CD4-positive, alpha-beta memory T cell (primary cell): ENCODE measurements at regions not wholly inside any gene's neighbourhood (a gene's known extent, or its start where the extent isn't known, plus 50 kb on each side); places are given as distances from the start of the nearest gene placed in this dataset.

Experiments
- CTCF ChIA-PET: fragments of 350-600 bp; sonication (Branson Sonifier 250); formaldehyde crosslinking; loops from one replicate; lab custom pipeline; 2021; ENCODE audit warnings: inconsistent platforms; ENCODE audit not compliant: partially characterized antibody; lab: Charles Lee
- POLR2A ChIA-PET: fragments of 350-600 bp; sonication (Branson Sonifier 250); formaldehyde crosslinking; loops from one replicate; lab custom pipeline; 2021; ENCODE audit not compliant: partially characterized antibody; lab: Charles Lee
- DNase-seq, 5 donors: peaks; one replicate each; pipeline versions ENCODE4 v3.0.0 to v3.0.0-alpha.2; 2020 to 2022; ENCODE audit warnings: mixed read lengths in 1 of 5
- H3K27ac ChIP-seq: one replicate; pipeline ENCODE4 v1.7.0; 2013; ENCODE audit warnings: low read depth, low read length
- H3K27me3 ChIP-seq: 2 replicates; pipeline ENCODE4 v1.7.0; 2013; ENCODE audit warnings: mild to moderate bottlenecking, low read length, moderate library complexity; ENCODE audit not compliant: insufficient read depth
- H3K36me3 ChIP-seq: 2 replicates; pipeline ENCODE4 v1.7.0; 2013; ENCODE audit warnings: mild to moderate bottlenecking, low read length, moderate library complexity; ENCODE audit not compliant: insufficient read depth
- H3K4me1 ChIP-seq: 2 replicates; pipeline ENCODE4 v1.7.0; 2013; ENCODE audit warnings: mild to moderate bottlenecking, low read length, moderate library complexity; ENCODE audit not compliant: insufficient read depth
- H3K4me3 ChIP-seq, 2 donors: one replicate each; pipeline ENCODE4 v1.7.0; 2013; ENCODE audit warnings: low read length in 2 of 2, mild to moderate bottlenecking in 1 of 2
- H3K9me3 ChIP-seq, 2 donors: one replicate each; pipeline ENCODE4 v1.7.0; 2013; ENCODE audit warnings: low read length in 2 of 2, control low read depth in 1 of 2; ENCODE audit not compliant: control insufficient read depth in 1 of 2
- H3K27ac Mint-ChIP-seq, 7 donors: one replicate each; pipeline ENCODE4 v1.8.0; 2020 to 2021; ENCODE audit warnings: mixed read lengths in 7 of 7, mild to moderate bottlenecking in 6 of 7, inconsistent platforms in 3 of 7, moderate library complexity in 3 of 7
- H3K27me3 Mint-ChIP-seq, 2 donors: one replicate each; pipeline ENCODE4 v1.8.0; 2020 to 2021; ENCODE audit warnings: mixed read lengths in 2 of 2
- H3K36me3 Mint-ChIP-seq, 2 donors: one replicate each; pipeline ENCODE4 v1.8.0; 2020 to 2021; ENCODE audit warnings: mixed read lengths in 2 of 2, inconsistent platforms in 1 of 2, mild to moderate bottlenecking in 1 of 2
- H3K4me1 Mint-ChIP-seq, 4 donors: one replicate each; pipeline ENCODE4 v1.8.0; 2020 to 2021; ENCODE audit warnings: mixed read lengths in 4 of 4, mild to moderate bottlenecking in 1 of 4
- H3K4me3 Mint-ChIP-seq, 8 donors: one replicate each; pipeline ENCODE4 v1.8.0; 2020 to 2021; ENCODE audit warnings: mixed read lengths in 8 of 8, mild to moderate bottlenecking in 7 of 8, moderate library complexity in 6 of 8, inconsistent platforms in 3 of 8
- H3K9me3 Mint-ChIP-seq, 8 donors: one replicate each; pipeline ENCODE4 v1.8.0; 2020 to 2021; ENCODE audit warnings: mixed read lengths in 8 of 8, mild to moderate bottlenecking in 5 of 8, inconsistent platforms in 3 of 8, moderate library complexity in 1 of 8
- intact Hi-C: fragments of 100-400 bp; cut with micrococcal nuclease; formaldehyde crosslinking; loops from one replicate; pipeline ENCODE4 v1.15.1; 2023

DNA sequence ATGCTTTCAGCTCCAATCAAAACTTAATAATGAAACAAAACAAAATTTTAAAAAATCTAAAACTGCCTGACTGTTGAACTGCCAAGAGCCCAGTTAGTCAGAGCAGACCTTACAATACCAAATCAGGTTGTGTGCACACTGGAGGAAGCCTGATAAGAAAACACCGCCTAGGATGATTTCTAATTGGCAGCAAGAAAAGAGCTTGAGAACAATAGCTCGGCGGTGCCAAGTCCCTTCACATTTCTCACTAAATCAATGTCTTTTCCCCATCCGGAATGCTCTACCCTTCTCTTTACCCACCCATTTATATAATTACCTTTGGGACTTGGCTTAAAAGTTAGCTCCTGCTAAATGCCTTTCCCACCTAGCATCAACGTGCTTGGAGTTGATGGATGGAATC is 256.7 kb downstream of the C12orf75 start:
- Mint-ChIP-seq H3K27ac (no peak overlapping the region), H3K4me1 (no peaks in the 10 kb centered on the region), H3K9me3 (peaks cover 0 to 2% (median 0%) of the 10 kb centered on the region in 8 donors), H3K36me3 (no peaks in the 10 kb centered on the region), H3K4me3 (no peak overlapping the region), H3K27me3 (peaks cover 2 to 3% of the 10 kb centered on the region in 2 donors)
- H3K27me3 ChIP-seq, result no peaks in the 10 kb centered on the region
- no peaks in the 10 kb centered on the region for H3K9me3 ChIP-seq
- no peak overlapping the region for H3K4me3 ChIP-seq
- intact Hi-C loops, result no loop called here
- ChIA-PET CTCF (interaction anchor here (0.6 kb wide), 1 partner anchor 32 kb away, joined by 3 read pairs; no protein-coding TSS in a partner anchor), POLR2A (no interaction called here)
- no peaks in the 10 kb centered on the region for H3K36me3 ChIP-seq
- no peak overlapping the region for H3K27ac ChIP-seq
- H3K4me1 ChIP-seq, result no peaks in the 10 kb centered on the region
- no peak for DNase-seq

DNA sequence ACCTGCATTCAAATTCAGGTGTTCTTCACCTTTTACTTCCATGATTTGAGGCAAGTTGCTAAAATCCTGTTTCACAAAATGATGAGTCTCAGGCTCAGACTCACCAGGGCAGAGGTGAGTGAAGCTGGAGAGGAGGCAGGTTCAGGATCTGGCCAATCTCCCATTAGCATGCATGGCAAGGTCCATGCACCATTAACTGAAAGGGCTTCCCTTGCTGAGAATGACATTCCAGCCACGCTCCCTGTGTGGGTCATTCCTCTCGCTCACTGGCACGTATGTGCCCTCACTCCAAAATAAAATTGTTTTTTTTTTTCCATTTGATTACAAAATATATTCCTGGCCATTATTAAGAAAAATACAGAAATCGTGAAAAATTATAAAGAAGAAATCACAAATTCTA is 257.6 kb downstream of the C12orf75 start:
- no peaks in the 10 kb centered on the region for H3K36me3 Mint-ChIP-seq
- POLR2A ChIA-PET, result no interaction called here
- no peaks in the 10 kb centered on the region for H3K36me3 ChIP-seq
- H3K27ac ChIP-seq, result no peak overlapping the region
- peaks cover 0 to 2% (median 0%) of the 10 kb centered on the region in 8 donors for H3K9me3 Mint-ChIP-seq
- no peaks in the 10 kb centered on the region for H3K9me3 ChIP-seq
- intact Hi-C loops, result no loop called here
- H3K27me3 ChIP-seq, result no peaks in the 10 kb centered on the region
- peaks cover 2% of the 10 kb centered on the region in 2 donors for H3K27me3 Mint-ChIP-seq
- H3K4me1 ChIP-seq, result no peaks in the 10 kb centered on the region
- no peak overlapping the region for H3K27ac Mint-ChIP-seq
- DNase-seq, result no peak
- H3K4me3 ChIP-seq, result no peak overlapping the region
- CTCF ChIA-PET, result no interaction called here
- H3K4me1 Mint-ChIP-seq, result no peaks in the 10 kb centered on the region
- H3K4me3 Mint-ChIP-seq, result no peak overlapping the region

DNA sequence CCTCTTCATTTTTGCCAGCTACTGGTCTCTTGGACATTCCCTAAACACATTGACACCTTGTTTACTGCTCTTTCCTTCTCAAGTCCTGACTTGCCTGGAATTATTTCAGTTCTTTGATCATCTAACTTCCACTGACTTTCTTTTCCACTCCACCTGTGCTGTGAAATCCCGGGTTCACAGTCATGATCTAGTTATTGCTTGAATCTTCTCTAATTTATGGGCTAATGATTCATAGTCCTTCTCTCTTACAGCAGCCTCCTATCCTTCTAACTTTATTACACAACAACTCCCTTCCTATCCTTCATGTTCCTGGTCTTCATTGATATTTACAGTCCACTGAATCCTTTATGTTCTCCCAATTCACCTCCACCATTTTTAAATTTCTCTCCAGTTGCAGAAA is 260.1 kb downstream of the C12orf75 start:
- Mint-ChIP-seq H3K27me3 (peaks cover 4 to 5% of the 10 kb centered on the region in 2 donors), H3K9me3 (peaks cover 0 to 2% (median 0%) of the 10 kb centered on the region in 8 donors), H3K27ac (no peak overlapping the region), H3K4me1 (no peaks in the 10 kb centered on the region), H3K4me3 (no peak overlapping the region), H3K36me3 (no peaks in the 10 kb centered on the region)
- no peak for DNase-seq
- ChIA-PET POLR2A (no interaction called here), CTCF (no interaction called here)
- no peaks in the 10 kb centered on the region for H3K4me1 ChIP-seq
- no peak overlapping the region for H3K4me3 ChIP-seq
- H3K9me3 ChIP-seq, result no peaks in the 10 kb centered on the region
- no peaks in the 10 kb centered on the region for H3K27me3 ChIP-seq
- intact Hi-C loops, result no loop called here
- no peaks in the 10 kb centered on the region for H3K36me3 ChIP-seq
- no peak overlapping the region for H3K27ac ChIP-seq

DNA sequence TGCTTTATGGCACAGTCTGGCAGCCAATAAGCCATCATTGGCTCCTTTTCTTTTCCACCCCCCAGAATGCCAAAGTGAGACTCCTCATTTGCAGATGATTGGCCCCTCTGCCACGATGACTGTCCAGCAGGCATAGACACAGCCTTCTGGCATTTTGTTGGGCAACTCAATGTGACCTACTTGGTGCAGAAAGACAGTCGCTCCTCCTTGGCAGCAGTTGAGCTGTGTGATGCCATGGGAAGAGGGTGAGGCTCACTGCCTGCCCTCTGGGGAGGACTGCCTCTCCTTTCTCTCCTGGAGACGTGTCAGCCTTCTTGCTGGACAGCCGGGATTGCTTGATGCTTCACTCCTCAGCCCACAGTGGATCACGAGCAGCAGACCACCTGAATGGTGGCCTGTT is 264.9 kb downstream of the C12orf75 start:
- Mint-ChIP-seq H3K27me3 (peaks cover 4 to 8% of the 10 kb centered on the region in 2 donors), H3K4me3 (no peak overlapping the region), H3K27ac (no peak overlapping the region), H3K9me3 (peaks cover 0 to 5% (median 0%) of the 10 kb centered on the region in 8 donors), H3K36me3 (no peaks in the 10 kb centered on the region), H3K4me1 (no peaks in the 10 kb centered on the region)
- no peak overlapping the region for H3K4me3 ChIP-seq
- H3K9me3 ChIP-seq, result no peaks in the 10 kb centered on the region
- H3K27ac ChIP-seq, result no peak overlapping the region
- ChIA-PET POLR2A (no interaction called here), CTCF (no interaction called here)
- no peak for DNase-seq
- no peaks in the 10 kb centered on the region for H3K27me3 ChIP-seq
- no peaks in the 10 kb centered on the region for H3K36me3 ChIP-seq
- H3K4me1 ChIP-seq, result no peaks in the 10 kb centered on the region
- intact Hi-C loops, result no loop called here

DNA sequence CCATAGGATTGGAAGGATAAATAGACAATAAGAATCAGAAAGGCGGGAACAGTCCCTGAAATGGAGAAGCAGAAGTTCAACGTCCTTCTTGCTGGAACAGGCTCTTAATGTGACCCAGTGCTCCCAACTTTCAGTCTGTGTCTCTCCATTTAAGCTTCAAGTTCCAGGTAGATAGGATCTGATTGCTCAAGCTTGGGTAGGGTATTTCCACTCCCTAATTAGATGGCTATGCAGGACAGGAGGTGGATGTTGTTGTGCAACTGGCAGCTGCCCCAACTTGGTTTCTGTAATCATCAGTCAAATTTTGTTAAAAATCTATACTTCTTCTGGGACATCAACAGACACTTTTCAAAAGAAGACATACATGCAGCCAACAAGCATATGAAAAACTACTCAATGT is 266.2 kb downstream of the C12orf75 start:
- H3K4me3 ChIP-seq, result no peak overlapping the region
- no peak for DNase-seq
- H3K9me3 ChIP-seq, result no peaks in the 10 kb centered on the region
- no peaks in the 10 kb centered on the region for H3K36me3 Mint-ChIP-seq
- CTCF ChIA-PET, result no interaction called here
- H3K27ac ChIP-seq, result no peak overlapping the region
- POLR2A ChIA-PET, result no interaction called here
- intact Hi-C loops, result no loop called here
- no peaks in the 10 kb centered on the region for H3K4me1 Mint-ChIP-seq
- no peak overlapping the region for H3K4me3 Mint-ChIP-seq
- H3K4me1 ChIP-seq, result no peaks in the 10 kb centered on the region
- no peak overlapping the region for H3K27ac Mint-ChIP-seq
- peaks cover 4 to 8% of the 10 kb centered on the region in 2 donors for H3K27me3 Mint-ChIP-seq
- no peaks in the 10 kb centered on the region for H3K27me3 ChIP-seq
- H3K36me3 ChIP-seq, result no peaks in the 10 kb centered on the region
- H3K9me3 Mint-ChIP-seq, result peaks cover 0 to 5% (median 0%) of the 10 kb centered on the region in 8 donors

DNA sequence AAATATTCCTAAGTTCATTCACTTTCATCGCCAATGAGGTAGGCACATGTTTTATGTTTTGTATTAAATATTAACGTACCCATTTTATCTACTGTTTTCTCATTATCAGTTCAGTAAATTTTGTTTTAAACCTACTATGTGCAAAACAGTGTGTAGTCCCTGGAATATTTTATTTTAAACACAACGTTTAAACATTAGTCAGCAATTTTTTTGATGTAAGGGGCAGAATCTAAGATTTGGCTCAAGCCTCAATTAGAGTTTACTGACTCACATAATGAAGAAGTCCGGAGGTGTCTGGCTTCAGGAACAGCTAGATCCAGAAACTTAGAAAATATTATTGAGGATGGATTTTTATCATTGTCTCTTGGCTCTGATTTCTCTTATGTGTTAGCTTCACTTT is 267.5 kb downstream of the C12orf75 start:
- CTCF ChIA-PET, result no interaction called here
- H3K27me3 ChIP-seq, result no peaks in the 10 kb centered on the region
- no peak overlapping the region for H3K27ac Mint-ChIP-seq

DNA sequence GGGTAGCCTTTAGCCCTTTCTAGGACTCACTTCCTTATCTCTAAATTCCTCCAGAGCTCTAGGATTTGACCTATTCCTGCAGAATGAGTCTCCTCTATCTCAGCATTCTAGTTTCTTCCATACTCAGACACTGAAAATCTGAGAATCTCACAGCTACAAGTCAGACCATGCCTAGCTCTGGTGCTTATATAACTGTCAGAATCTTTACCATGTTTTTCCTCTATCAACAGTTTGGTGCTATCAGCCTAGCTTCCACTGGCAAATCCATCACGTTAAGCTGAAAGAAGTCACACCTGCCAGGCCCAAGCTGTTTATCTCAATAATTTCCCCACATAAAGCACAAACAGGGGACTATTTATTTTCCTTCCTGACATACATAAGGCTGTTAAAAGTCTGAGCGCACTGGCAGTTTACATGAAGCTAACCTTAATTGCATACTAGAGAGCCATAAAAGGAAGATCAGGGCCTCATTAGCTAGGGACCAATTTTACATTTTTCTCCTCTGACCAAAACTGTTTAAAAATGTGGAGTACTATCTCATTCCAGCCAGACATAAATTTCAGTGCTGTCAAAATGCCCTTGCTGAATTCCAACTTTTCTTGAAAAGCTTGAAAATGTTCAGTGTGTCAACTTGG is 270.5 kb downstream of the C12orf75 start:
- Mint-ChIP-seq H3K9me3 (peaks cover 0 to 8% (median 0%) of the 10 kb centered on the region in 8 donors), H3K4me3 (no peak overlapping the region), H3K27ac (no peak overlapping the region), H3K27me3 (peaks cover 0 to 6% of the 10 kb centered on the region in 2 donors), H3K36me3 (no peaks in the 10 kb centered on the region), H3K4me1 (no peaks in the 10 kb centered on the region)
- H3K27ac ChIP-seq, result no peak overlapping the region
- no peaks in the 10 kb centered on the region for H3K9me3 ChIP-seq
- no peaks in the 10 kb centered on the region for H3K27me3 ChIP-seq
- no peak overlapping the region for H3K4me3 ChIP-seq
- POLR2A ChIA-PET, result no interaction called here
- no peaks in the 10 kb centered on the region for H3K4me1 ChIP-seq
- DNase-seq, result no peak
- intact Hi-C loops, result no loop called here
- CTCF ChIA-PET, result no interaction called here
- no peaks in the 10 kb centered on the region for H3K36me3 ChIP-seq

More for the DNA sequence above, 267.5 kb downstream of the C12orf75 start:
- no peak overlapping the region for H3K4me3 ChIP-seq
- no peaks in the 10 kb centered on the region for H3K36me3 ChIP-seq
- POLR2A ChIA-PET, result no interaction called here
- no peak for DNase-seq
- Mint-ChIP-seq H3K4me3 (no peak overlapping the region), H3K9me3 (peaks cover 0 to 8% (median 0%) of the 10 kb centered on the region in 8 donors), H3K4me1 (no peaks in the 10 kb centered on the region), H3K27me3 (peaks cover 4 to 11% of the 10 kb centered on the region in 2 donors), H3K36me3 (no peaks in the 10 kb centered on the region)
- intact Hi-C loops, result no loop called here
- no peak overlapping the region for H3K27ac ChIP-seq
- no peaks in the 10 kb centered on the region for H3K4me1 ChIP-seq
- H3K9me3 ChIP-seq, result no peaks in the 10 kb centered on the region
